NB4 (cell line): ENCODE measurements at regions not wholly inside any gene's neighbourhood (a gene's known extent, or its start where the extent isn't known, plus 50 kb on each side); places are given as distances from the start of the nearest gene placed in this dataset.

Source experiments
- DNase-seq: peaks from one replicate; pipeline ENCODE4 v3.0.0; 2010; ENCODE audit warnings: low read depth
- H3K4me3 ChIP-seq: one replicate; pipeline ENCODE4 v1.5.1; 2011; ENCODE audit warnings: mild to moderate bottlenecking, low read depth, low read length, moderate library complexity
- CTCF ChIP-seq: IDR thresholded peaks from one replicate; pipeline ENCODE4 v1.5.1; 2012; ENCODE audit warnings: low read depth, low read length
- MAX ChIP-seq: IDR thresholded peaks from 2 replicates; pipeline ENCODE4 v1.6.1; 2011; ENCODE audit warnings: low read depth, low read length
- MYC ChIP-seq: IDR thresholded peaks from 2 replicates; pipeline ENCODE4 v1.6.1; 2011; ENCODE audit warnings: low read depth, low read length
- POLR2A ChIP-seq: IDR thresholded peaks from 2 replicates; pipeline ENCODE4 v1.6.1; 2011; ENCODE audit warnings: mild to moderate bottlenecking; ENCODE audit not compliant: insufficient read length; ENCODE audit errors: extremely low read depth

- H3K4me3 ChIP-seq = no peak overlapping the region
- TF ChIP-seq POLR2A (no peak), MYC (no peak), CTCF (no peak), MAX (no peak)
- no peak for DNase-seq
Observed at GRCh38 chr1:187763976-187764375, 935.2 kb downstream of the PLA2G4A start.

GRCh38 chr1:187771396-187771795 lies 942.6 kb downstream of the PLA2G4A start:
- no peak for DNase-seq
- no peak overlapping the region for H3K4me3 ChIP-seq
- TF ChIP-seq POLR2A (no peak), CTCF (no peak), MAX (no peak), MYC (no peak)

GRCh38 chr1:187773168-187773567 lies 944.4 kb downstream of the PLA2G4A start:
- TF ChIP-seq MAX (no peak), MYC (no peak), POLR2A (no peak), CTCF (no peak)
- H3K4me3 ChIP-seq = no peak overlapping the region
- no peak for DNase-seq

GRCh38 chr1:187787736-187788135 lies 959.0 kb downstream of the PLA2G4A start:
- no peak for DNase-seq
- TF ChIP-seq MYC (no peak), CTCF (no peak), MAX (no peak), POLR2A (no peak)
- H3K4me3 ChIP-seq = no peak overlapping the region

- TF ChIP-seq MYC = no peak
- no peak for TF ChIP-seq CTCF
- TF ChIP-seq MAX = no peak
- TF ChIP-seq POLR2A = no peak
- H3K4me3 ChIP-seq = no peak overlapping the region
- DNase-seq = no peak
Observed at GRCh38 chr1:187788718-187789117, 960.0 kb downstream of the PLA2G4A start.

- H3K4me3 ChIP-seq = no peak overlapping the region
- no peak for DNase-seq
- no peak for TF ChIP-seq CTCF
- no peak for TF ChIP-seq MYC
- TF ChIP-seq MAX = no peak
- TF ChIP-seq POLR2A = no peak
Observed at GRCh38 chr1:187790724-187791123, 962.0 kb downstream of the PLA2G4A start.
